ENCODE measurements at regions not wholly inside any gene's neighbourhood (a gene's known extent, or its start where the extent isn't known, plus 50 kb on each side); places are given as distances from the start of the nearest gene placed in this dataset.

DNA sequence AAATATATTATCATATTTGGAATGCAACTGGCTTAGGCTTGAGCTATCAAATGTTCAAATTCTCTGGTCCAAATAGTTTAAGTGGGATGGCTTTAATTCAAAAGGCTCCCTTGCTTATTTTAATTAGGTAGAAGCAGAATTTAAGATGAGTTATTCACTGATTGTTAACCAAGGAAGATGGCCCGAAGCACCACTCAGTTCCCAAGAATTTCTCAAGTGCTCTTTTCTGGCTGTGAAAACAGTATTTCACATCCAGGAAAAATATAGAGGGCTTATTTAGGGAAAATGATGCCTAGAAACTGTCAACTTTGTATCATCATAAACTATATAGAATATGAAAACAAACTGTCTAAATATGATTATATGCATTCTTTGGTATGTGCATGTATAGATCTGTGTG lies 246.5 kb upstream of the SFRP2 start:
- TF ChIP-seq EZH2 (IDR thresholded peaks at IDR 0.05; ENCODE audit: low read length, unreplicated experiment): no peak
- TF ChIP-seq, protein P1, sequence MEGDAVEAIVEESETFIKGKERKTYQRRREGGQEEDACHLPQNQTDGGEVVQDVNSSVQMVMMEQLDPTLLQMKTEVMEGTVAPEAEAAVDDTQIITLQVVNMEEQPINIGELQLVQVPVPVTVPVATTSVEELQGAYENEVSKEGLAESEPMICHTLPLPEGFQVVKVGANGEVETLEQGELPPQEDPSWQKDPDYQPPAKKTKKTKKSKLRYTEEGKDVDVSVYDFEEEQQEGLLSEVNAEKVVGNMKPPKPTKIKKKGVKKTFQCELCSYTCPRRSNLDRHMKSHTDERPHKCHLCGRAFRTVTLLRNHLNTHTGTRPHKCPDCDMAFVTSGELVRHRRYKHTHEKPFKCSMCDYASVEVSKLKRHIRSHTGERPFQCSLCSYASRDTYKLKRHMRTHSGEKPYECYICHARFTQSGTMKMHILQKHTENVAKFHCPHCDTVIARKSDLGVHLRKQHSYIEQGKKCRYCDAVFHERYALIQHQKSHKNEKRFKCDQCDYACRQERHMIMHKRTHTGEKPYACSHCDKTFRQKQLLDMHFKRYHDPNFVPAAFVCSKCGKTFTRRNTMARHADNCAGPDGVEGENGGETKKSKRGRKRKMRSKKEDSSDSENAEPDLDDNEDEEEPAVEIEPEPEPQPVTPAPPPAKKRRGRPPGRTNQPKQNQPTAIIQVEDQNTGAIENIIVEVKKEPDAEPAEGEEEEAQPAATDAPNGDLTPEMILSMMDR (conservative IDR thresholded peaks at IDR 0.05; ENCODE audit: low read depth, low read length): no peak
- TF ChIP-seq EZH2phosphoT487 (IDR thresholded peaks at IDR 0.05; ENCODE audit: borderline replicate concordance, low read length): no peak
